HL-60 (cell line): ENCODE measurements at regions not wholly inside any gene's neighbourhood (a gene's known extent, or its start where the extent isn't known, plus 50 kb on each side); places are given as distances from the start of the nearest gene placed in this dataset.

Experiments
- DNase-seq, 2 experiments: peaks; one replicate each; pipeline ENCODE4 v3.0.0-alpha.2; 2010 to 2020; ENCODE audit warnings: low read depth in 1 of 2, low spot score in 1 of 2
- H3K27ac ChIP-seq: fragments of 250-450 bp; sonication (Bioruptor Pico); replicated peaks from 2 replicates; pipeline ENCODE4 v1.5.1; 2020; ENCODE audit warnings: mild to moderate bottlenecking, moderate library complexity
- H3K27me3 ChIP-seq: fragments of 250-450 bp; sonication (Bioruptor Pico); 2 replicates; pipeline ENCODE4 v1.5.1; 2021; ENCODE audit warnings: mild to moderate bottlenecking, moderate library complexity; ENCODE audit not compliant: insufficient read depth, poor library complexity, severe bottlenecking
- H3K4me3 ChIP-seq: replicated peaks from 2 replicates; pipeline ENCODE4 v1.5.1; 2011; ENCODE audit warnings: mild to moderate bottlenecking, control low read depth, low read length; ENCODE audit not compliant: insufficient read depth
- CTCF ChIP-seq: IDR thresholded peaks from one replicate; pipeline ENCODE4 v1.5.1; 2011; ENCODE audit warnings: low read length, control low read depth, inconsistent platforms; ENCODE audit not compliant: insufficient read depth
- GABPA ChIP-seq: IDR thresholded peaks from 2 replicates; pipeline ENCODE4 v1.6.1; 2012; ENCODE audit warnings: low read depth
- POLR2AphosphoS5 ChIP-seq: IDR thresholded peaks from 2 replicates; pipeline ENCODE4 v1.6.1; 2012; ENCODE audit warnings: low read depth
- REST ChIP-seq: IDR thresholded peaks from 2 replicates; pipeline ENCODE4 v1.6.1; 2012; ENCODE audit warnings: low read depth; ENCODE audit not compliant: insufficient replicate concordance
- SPI1 ChIP-seq: IDR thresholded peaks from 2 replicates; pipeline ENCODE4 v1.6.1; 2012; ENCODE audit warnings: low read depth, mild to moderate bottlenecking, borderline replicate concordance

- TF ChIP-seq CTCF (no peak), GABPA (no peak), POLR2AphosphoS5 (no peak), SPI1 (no peak), REST (no peak)
- no peaks in the 10 kb centered on the region for H3K27me3 ChIP-seq
- no peak overlapping the region for H3K4me3 ChIP-seq
- DNase-seq: no peak
- H3K27ac ChIP-seq: no peak overlapping the region
Observed at GRCh38 chr21:28769683-28770082, 223.0 kb downstream of the LTN1 start.

- TF ChIP-seq CTCF (no peak), POLR2AphosphoS5 (no peak), SPI1 (no peak), GABPA (no peak), REST (no peak)
- Histone ChIP-seq H3K27ac (no peak overlapping the region), H3K4me3 (no peak overlapping the region), H3K27me3 (no peaks in the 10 kb centered on the region)
- DNase-seq: no peak
Observed at GRCh38 chr21:28768753-28769152, 223.9 kb downstream of the LTN1 start.

GRCh38 chr21:28767523-28767922 lies 225.2 kb downstream of the LTN1 start:
- no peak for DNase-seq
- no peak overlapping the region for H3K27ac ChIP-seq
- no peaks in the 10 kb centered on the region for H3K27me3 ChIP-seq
- TF ChIP-seq CTCF (no peak), SPI1 (no peak), REST (no peak)
- H3K4me3 ChIP-seq: no peak overlapping the region
